HCT116 (cell line): ENCODE measurements at regions not wholly inside any gene's neighbourhood (a gene's known extent, or its start where the extent isn't known, plus 50 kb on each side); places are given as distances from the start of the nearest gene placed in this dataset.

ENCODE experiments used
- ATAC-seq: fragments of 200-7000 bp; cut with Tn5 transposase; 2 replicates; pipeline ENCODE4 v1.9.1; 2020; ENCODE audit warnings: mild to moderate bottlenecking, moderate library complexity
- BruUV-seq: library from RNA; stranded (reverse); fragments of 400-500 nt; replicated peaks from 2 replicates; lab custom pipeline; 2021; lab: Mats Ljungman, UMichigan
- CTCF ChIA-PET: fragments of 300-600 bp; sonication (Branson Sonifier 250); formaldehyde crosslinking; loops from one replicate; lab custom pipeline; 2021; ENCODE audit warnings: antibody characterized with exemption; lab: Charles Lee
- POLR2A ChIA-PET: fragments of 300-600, 350-600 bp; sonication (Branson Sonifier 250); formaldehyde crosslinking; loops from one replicate; lab custom pipeline; 2021; ENCODE audit warnings: antibody characterized with exemption; lab: Charles Lee
- RAD21 ChIA-PET, 2 experiments: fragments of 300-600 bp; sonication (Branson Sonifier 250); formaldehyde crosslinking; loops; one replicate each; lab custom pipeline; 2023; ENCODE audit warnings: low total read pairs in 2 of 2; ENCODE audit not compliant: uncharacterized antibody in 2 of 2, unreplicated experiment in 2 of 2, low non-redundant PET in 1 of 2; lab: Charles Lee
- DNase-seq: peaks from one replicate; pipeline ENCODE4 v3.0.0-alpha.2; 2010; ENCODE audit warnings: low read depth, low spot score
- H2AFZ ChIP-seq: fragments of 200-600 bp; shearing (Covaris generic), sonication (generic); 2 replicates; pipeline ENCODE4 v1.6.1; 2017; ENCODE audit warnings: low read depth, mixed run types, mixed read lengths, antibody characterized with exemption, low read length; ENCODE audit not compliant: poor library complexity, severe bottlenecking
- H3K27ac ChIP-seq: 2 replicates; pipeline ENCODE4 v1.5.1; 2012; ENCODE audit warnings: low read depth, low read length
- H3K27me3 ChIP-seq: fragments of 200-600 bp; sonication (generic); 2 replicates; pipeline ENCODE4 v1.6.1; 2016; ENCODE audit warnings: mixed run types, low read length, mixed read lengths; ENCODE audit not compliant: insufficient read depth
- H3K36me3 ChIP-seq, 2 experiments: fragments of 200-500 bp in 1 of 2; fragments of 200-600 bp in 1 of 2; sonication (Bioruptor generic) in 1 of 2; sonication (generic) in 1 of 2; 2 replicates each; pipeline versions ENCODE4 v1.5.1 to v1.6.1; 2014 to 2016; ENCODE audit warnings: low read length in 2 of 2, inconsistent platforms in 1 of 2, mixed read lengths in 1 of 2, mixed run types in 1 of 2; ENCODE audit not compliant: insufficient read depth in 2 of 2, control insufficient read depth in 1 of 2
- H3K4me1 ChIP-seq, 2 experiments: fragments of 200-600 bp in 1 of 2; sonication (generic) in 1 of 2; 2 replicates each; pipeline versions ENCODE4 v1.5.1 to v1.6.1; 2012 to 2017; ENCODE audit warnings: low read length in 2 of 2, inconsistent platforms in 1 of 2, mild to moderate bottlenecking in 1 of 2, mixed read lengths in 1 of 2, mixed run types in 1 of 2, moderate library complexity in 1 of 2; ENCODE audit not compliant: insufficient read depth in 2 of 2, control insufficient read depth in 1 of 2
- H3K4me2 ChIP-seq: fragments of 200-600 bp; sonication (generic); 2 replicates; pipeline ENCODE4 v1.6.1; 2017; ENCODE audit warnings: mixed run types, low read length, mixed read lengths
- H3K4me3 ChIP-seq, 2 experiments: fragments of 200-600 bp in 1 of 2; sonication (generic) in 1 of 2; replicated peaks in 1 of 2; 2 replicates each; pipeline ENCODE4 v1.5.1; 2011 to 2016; ENCODE audit warnings: low read length in 2 of 2, control low read depth in 1 of 2, low read depth in 1 of 2, mild to moderate bottlenecking in 1 of 2, mixed read lengths in 1 of 2, mixed run types in 1 of 2
- H3K79me2 ChIP-seq: fragments of 200-600 bp; sonication (generic); 2 replicates; pipeline ENCODE4 v1.6.1; 2017; ENCODE audit warnings: mild to moderate bottlenecking, mixed run types, low read length, moderate library complexity, mixed read lengths; ENCODE audit not compliant: insufficient read depth
- H3K9ac ChIP-seq: fragments of 200-600 bp; sonication (generic); 2 replicates; pipeline ENCODE4 v1.6.1; 2016; ENCODE audit warnings: low read length, mixed read lengths
- H3K9me2 ChIP-seq: fragments of 200-600 bp; sonication (generic), shearing (Covaris generic); 2 replicates; pipeline ENCODE4 v1.6.1; 2017; ENCODE audit warnings: mixed run types, mild to moderate bottlenecking, moderate library complexity; ENCODE audit not compliant: insufficient read depth
- H3K9me3 ChIP-seq, 2 experiments: fragments of 200-500 bp in 1 of 2; fragments of 200-600 bp in 1 of 2; sonication (Bioruptor generic) in 1 of 2; sonication (generic) in 1 of 2; 2 replicates each; pipeline ENCODE4 v1.6.1; 2014 to 2017; ENCODE audit warnings: low read length in 2 of 2, mixed read lengths in 2 of 2, inconsistent platforms in 1 of 2, low read depth in 1 of 2, mild to moderate bottlenecking in 1 of 2, mixed run types in 1 of 2, moderate library complexity in 1 of 2; ENCODE audit not compliant: control insufficient read depth in 1 of 2, insufficient read depth in 1 of 2
- H4K20me1 ChIP-seq: fragments of 200-600 bp; sonication (generic), shearing (Covaris generic); 2 replicates; pipeline ENCODE4 v1.6.1; 2017; ENCODE audit warnings: mixed run types, mild to moderate bottlenecking, moderate library complexity; ENCODE audit not compliant: insufficient read depth
- ATF3 ChIP-seq: IDR thresholded peaks from 2 replicates; pipeline ENCODE4 v1.6.1; 2012
- CBX3 ChIP-seq: IDR thresholded peaks from 2 replicates; pipeline ENCODE4 v1.6.1; 2012; ENCODE audit warnings: low read depth
- CEBPB ChIP-seq: IDR thresholded peaks from 2 replicates; pipeline ENCODE4 v1.6.1; 2012; ENCODE audit warnings: low read depth
- CTCF ChIP-seq, 3 experiments: fragments of 200-600 bp in 1 of 3; sonication (generic) in 1 of 3; IDR thresholded peaks in 2 of 3; conservative IDR thresholded peaks in 1 of 3; 2 replicates each; pipeline ENCODE4 v1.5.1; 2012 to 2017; ENCODE audit warnings: low read depth in 2 of 3, low read length in 2 of 3, antibody characterized with exemption in 1 of 3, borderline replicate concordance in 1 of 3, control low read depth in 1 of 3, mild to moderate bottlenecking in 1 of 3, mixed read lengths in 1 of 3, mixed run types in 1 of 3, moderate library complexity in 1 of 3; ENCODE audit not compliant: insufficient read depth in 1 of 3
- EGR1 ChIP-seq: IDR thresholded peaks from 2 replicates; pipeline ENCODE4 v1.6.1; 2012; ENCODE audit warnings: low read depth
- ELF1 ChIP-seq: IDR thresholded peaks from 2 replicates; pipeline ENCODE4 v1.6.1; 2012; ENCODE audit warnings: low read depth, borderline replicate concordance
- JUND ChIP-seq: IDR thresholded peaks from 2 replicates; pipeline ENCODE4 v1.6.1; 2012
- MAX ChIP-seq: IDR thresholded peaks from 2 replicates; pipeline ENCODE4 v1.6.1; 2012
- POLR2A ChIP-seq: IDR thresholded peaks from 2 replicates; pipeline ENCODE4 v1.7.0; 2011; ENCODE audit warnings: borderline replicate concordance; ENCODE audit not compliant: insufficient read depth, insufficient read length; ENCODE audit errors: extremely low read depth
- POLR2AphosphoS5 ChIP-seq: IDR thresholded peaks from 2 replicates; pipeline ENCODE4 v1.6.1; 2011; ENCODE audit warnings: mild to moderate bottlenecking, low read depth, low read length, moderate library complexity
- RAD21 ChIP-seq: IDR thresholded peaks from 2 replicates; pipeline ENCODE4 v1.6.1; 2012; ENCODE audit warnings: low read depth, mild to moderate bottlenecking
- SP1 ChIP-seq: IDR thresholded peaks from 2 replicates; pipeline ENCODE4 v1.6.1; 2012; ENCODE audit warnings: low read depth
- TCF7L2 ChIP-seq: IDR thresholded peaks from 2 replicates; pipeline ENCODE4 v1.7.0; 2011; ENCODE audit warnings: borderline replicate concordance, inconsistent platforms; ENCODE audit not compliant: insufficient read depth, insufficient read length; ENCODE audit errors: extremely low read depth
- YY1 ChIP-seq: IDR thresholded peaks from 2 replicates; pipeline ENCODE4 v1.6.1; 2011; ENCODE audit warnings: low read length, low read depth, moderate library complexity, mild to moderate bottlenecking; ENCODE audit not compliant: insufficient replicate concordance; ENCODE audit errors: extremely low read depth
- ZBTB33 ChIP-seq: IDR thresholded peaks from 2 replicates; pipeline ENCODE4 v1.6.1; 2011; ENCODE audit warnings: mild to moderate bottlenecking, low read length, moderate library complexity; ENCODE audit not compliant: insufficient replicate concordance; ENCODE audit errors: extremely low read depth
- ZFX ChIP-seq: fragments of 450-650 bp; IDR thresholded peaks from 2 replicates; pipeline ENCODE4 v1.6.1; 2017
- intact Hi-C: fragments of 100-400 bp; cut with micrococcal nuclease; formaldehyde crosslinking; loops from 2 replicates; pipeline ENCODE4 v1.10.0; 2022

GRCh38 chr5:163022582-163023128, 414.7 kb upstream of the CCNG1 start:
- Histone ChIP-seq H3K9ac (no peak overlapping the region), H3K79me2 (no peaks in the 10 kb centered on the region), H3K27me3 (no peaks in the 10 kb centered on the region), H2AFZ (no peak overlapping the region), H3K9me2 (no peaks in the 10 kb centered on the region), H4K20me1 (no peaks in the 10 kb centered on the region), H3K9me3 (no peaks in the 10 kb centered on the region), H3K27ac (no peak overlapping the region), H3K4me3 (no peak overlapping the region), H3K36me3 (no peaks in the 10 kb centered on the region), H3K4me2 (no peak overlapping the region), H3K4me1 (no peaks in the 10 kb centered on the region)
- ChIA-PET CTCF (no interaction called here), RAD21 (no interaction called here), POLR2A (no interaction called here)
- no peak for DNase-seq
- no TSS peak for BruUV-seq
- intact Hi-C loops = no loop called here
- no peak for TF ChIP-seq CTCF (IDR thresholded peaks at IDR 0.05 in 2 of 3, conservative IDR thresholded peaks at IDR 0.05 in 1 of 3; ENCODE audit: borderline replicate concordance in 1 of 3, insufficient read depth in 1 of 3, low read depth in 2 of 3, low read length in 2 of 3)
- no peak for ATAC-seq

DNA sequence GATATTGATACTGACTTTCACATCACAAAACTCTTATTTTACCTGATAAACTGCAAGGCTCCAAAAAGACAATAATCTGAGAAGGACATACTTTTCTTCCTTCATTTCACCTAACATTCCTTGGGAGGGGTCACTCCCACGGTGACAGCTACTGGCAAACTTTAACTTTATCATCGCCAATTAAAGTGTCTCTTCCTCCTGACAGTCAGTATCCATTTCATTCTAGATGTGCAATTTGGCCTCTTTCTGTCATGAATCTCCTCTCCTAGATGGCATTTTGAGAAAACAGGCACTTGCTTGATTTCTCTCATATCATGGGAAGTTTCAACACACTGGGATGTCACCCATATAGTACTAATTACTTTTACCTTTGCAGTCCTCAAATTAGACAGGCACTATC, 413.5 kb upstream of the CCNG1 start:
- H3K9me3 ChIP-seq = no peaks in the 10 kb centered on the region
- intact Hi-C loops = no loop called here
- TF ChIP-seq ZBTB33 = no peak
- no peak for TF ChIP-seq ATF3
- TF ChIP-seq POLR2AphosphoS5 = no peak
- TF ChIP-seq CEBPB = no peak
- TF ChIP-seq POLR2A = no peak
- no peak for TF ChIP-seq TCF7L2
- TF ChIP-seq SP1 = no peak
- no peak for TF ChIP-seq RAD21
- no peak for TF ChIP-seq EGR1
- TF ChIP-seq CBX3 = no peak
- no peak for TF ChIP-seq ZFX
- no peak for TF ChIP-seq ELF1
- TF ChIP-seq YY1 = no peak
- TF ChIP-seq JUND = no peak
- TF ChIP-seq MAX = no peak

More for the DNA sequence above, 413.5 kb upstream of the CCNG1 start:
- H3K36me3 ChIP-seq = no peaks in the 10 kb centered on the region
- ChIA-PET RAD21 (no interaction called here), CTCF (no interaction called here), POLR2A (no interaction called here)
- H3K9ac ChIP-seq = no peak overlapping the region
- ATAC-seq (no peak), DNase-seq (no peak)
- no TSS peak for BruUV-seq
- no peaks in the 10 kb centered on the region for H3K27me3 ChIP-seq
- H3K4me1 ChIP-seq = no peaks in the 10 kb centered on the region
- no peak overlapping the region for H2AFZ ChIP-seq
- no peak overlapping the region for H3K27ac ChIP-seq
- H3K79me2 ChIP-seq = no peaks in the 10 kb centered on the region
- H3K4me2 ChIP-seq = no peak overlapping the region
- H4K20me1 ChIP-seq = no peaks in the 10 kb centered on the region
- H3K9me2 ChIP-seq = no peaks in the 10 kb centered on the region
- H3K4me3 ChIP-seq = no peak overlapping the region
